Posterior cingulate gyrus (tissue), 11 donors: ENCODE measurements at regions not wholly inside any gene's neighbourhood (a gene's known extent, or its start where the extent isn't known, plus 50 kb on each side); places are given as distances from the start of the nearest gene placed in this dataset.
A peak's percentile ranks its signal among the peaks of the same experiment; 100 is the strongest.
"Not testable (repeated sequence)": the region's sequence is repeated elsewhere in the genome, so short reads cannot be mapped to it uniquely, and the experiment has no call there.

Experiments
- DNase-seq, 10 donors: peaks; one replicate each; pipeline versions ENCODE4 v3.0.0 to v3.0.0-alpha.2; 2020 to 2021; ENCODE audit warnings: mixed read lengths in 3 of 10
- intact Hi-C: fragments of 100-400 bp; cut with DNase I; formaldehyde crosslinking; loops from one replicate; pipeline ENCODE4 v1.15.1; 2023

- intact Hi-C loops, result no loop called here
- DNase-seq, result no peak
These were observed 351.3 kb downstream of the NKX6-1 start for GRCh38 chr4:84147831-84148230.

GRCh38 chr4:84146300-84146959 lies 352.7 kb downstream of the NKX6-1 start:
- intact Hi-C loops, result no loop called here
- no peak for DNase-seq

GRCh38 chr4:84145176-84145575 lies 353.9 kb downstream of the NKX6-1 start:
- DNase-seq, result no peak

GRCh38 chr4:84126911-84127310 lies 372.2 kb downstream of the NKX6-1 start:
- intact Hi-C loops, result not testable (repeated sequence)
- DNase-seq, result peak in 1 of 10 donors; percentile 34

More at GRCh38 chr4:84145176-84145575, 353.9 kb downstream of the NKX6-1 start:
- intact Hi-C loops, result no loop called here

GRCh38 chr4:84126061-84126787 lies 372.9 kb downstream of the NKX6-1 start:
- no peak for DNase-seq
- intact Hi-C loops, result no loop called here

- intact Hi-C loops, result no loop called here
- no peak for DNase-seq
These were observed 389.1 kb downstream of the NKX6-1 start for GRCh38 chr4:84110040-84110439.

GRCh38 chr4:84101653-84102625 lies 397.2 kb downstream of the NKX6-1 start:
- DNase-seq, intact Hi-C loops: not testable (repeated sequence)

GRCh38 chr4:84100071-84100470 lies 399.0 kb downstream of the NKX6-1 start:
- no peak for DNase-seq
- intact Hi-C loops, result no loop called here

GRCh38 chr4:84099599-84099998 lies 399.5 kb downstream of the NKX6-1 start:
- no peak for DNase-seq

GRCh38 chr4:84091266-84091665 lies 407.8 kb downstream of the NKX6-1 start:
- DNase-seq, result no peak
- intact Hi-C loops, result no loop called here

More at GRCh38 chr4:84099599-84099998, 399.5 kb downstream of the NKX6-1 start:
- intact Hi-C loops, result no loop called here

- intact Hi-C loops, result no loop called here
- no peak for DNase-seq
These were observed 409.2 kb downstream of the NKX6-1 start for GRCh38 chr4:84089652-84090437.

- intact Hi-C loops, result no loop called here
- DNase-seq, result no peak
These were observed 413.1 kb downstream of the NKX6-1 start for GRCh38 chr4:84085986-84086385.

- no peak for DNase-seq
- intact Hi-C loops, result no loop called here
These were observed 428.8 kb downstream of the NKX6-1 start for GRCh38 chr4:84070289-84070688.

- no peak for DNase-seq
- intact Hi-C loops, result no loop called here
These were observed 435.5 kb downstream of the NKX6-1 start for GRCh38 chr4:84063619-84064018.

- no peak for DNase-seq
- intact Hi-C loops, result no loop called here
These were observed 440.9 kb downstream of the NKX6-1 start for GRCh38 chr4:84058201-84058600.

GRCh38 chr4:84051639-84052038 lies 447.5 kb downstream of the NKX6-1 start:
- intact Hi-C loops, result no loop called here

GRCh38 chr4:84051089-84051488 lies 448.0 kb downstream of the NKX6-1 start:
- DNase-seq, result no peak
- intact Hi-C loops, result no loop called here

More at GRCh38 chr4:84051639-84052038, 447.5 kb downstream of the NKX6-1 start:
- no peak for DNase-seq

GRCh38 chr4:84050015-84050414 lies 449.1 kb downstream of the NKX6-1 start:
- intact Hi-C loops, result no loop called here
- DNase-seq, result peak in 1 of 10 donors; percentile 40

- DNase-seq, result no peak
- intact Hi-C loops, result no loop called here
These were observed 452.5 kb downstream of the NKX6-1 start for GRCh38 chr4:84046551-84046950.

- intact Hi-C loops, result no loop called here
- DNase-seq, result no peak
These were observed 457.7 kb downstream of the NKX6-1 start for GRCh38 chr4:84041426-84041825.
